IMR-90 (cell line): ENCODE measurements at regions not wholly inside any gene's neighbourhood (a gene's known extent, or its start where the extent isn't known, plus 50 kb on each side); places are given as distances from the start of the nearest gene placed in this dataset.

Experiments
- ATAC-seq: fragments of 200-7000 bp; cut with Tn5 transposase; 2 replicates; pipeline ENCODE4 v1.9.1; 2020; ENCODE audit warnings: low read depth, mild to moderate bottlenecking, moderate library complexity
- BruUV-seq: library from RNA; stranded (reverse); fragments of 400-500 nt; replicated peaks from 2 replicates; lab custom pipeline; 2021; lab: Mats Ljungman, UMichigan
- CTCF ChIA-PET: fragments of 300-600 bp; formaldehyde crosslinking; extraction: SDS; loops from one replicate; lab custom pipeline; 2021; ENCODE audit warnings: antibody characterized with exemption; lab: Yijun Ruan, JAX
- POLR2A ChIA-PET: fragments of 300-600 bp; sonication (Branson Sonifier 250); formaldehyde crosslinking; loops from one replicate; lab custom pipeline; 2022; ENCODE audit warnings: antibody characterized with exemption; ENCODE audit not compliant: unreplicated experiment; lab: Charles Lee
- DNase-seq: peaks from one replicate; pipeline ENCODE4 v3.0.0; 2013
- H2AFZ ChIP-seq: replicated peaks from 2 replicates; pipeline ENCODE3; 2013; ENCODE audit warnings: low read length, mild to moderate bottlenecking; ENCODE audit not compliant: poor library complexity
- H2AK5ac ChIP-seq: 2 replicates; pipeline ENCODE4 v1.6.1; 2013; ENCODE audit warnings: low read depth, low read length, inconsistent platforms
- H2AK9ac ChIP-seq: replicated peaks from 2 replicates; pipeline ENCODE3; 2013; ENCODE audit warnings: mild to moderate bottlenecking, low read depth, low read length, moderate library complexity; ENCODE audit not compliant: poor library complexity
- H2BK120ac ChIP-seq: 2 replicates; pipeline ENCODE4 v1.6.1; 2013; ENCODE audit warnings: low read depth, low read length, inconsistent platforms
- H2BK15ac ChIP-seq: 3 replicates; pipeline ENCODE4 v1.6.1; 2013; ENCODE audit warnings: low read depth, low read length, inconsistent platforms
- H2BK20ac ChIP-seq: 2 replicates; pipeline ENCODE4 v1.6.1; 2013; ENCODE audit warnings: low read depth, mild to moderate bottlenecking, inconsistent platforms, low read length, moderate library complexity
- H2BK5ac ChIP-seq: 2 replicates; pipeline ENCODE4 v1.6.1; 2013; ENCODE audit warnings: mild to moderate bottlenecking, low read depth, low read length, inconsistent platforms; ENCODE audit not compliant: poor library complexity, severe bottlenecking
- H3K14ac ChIP-seq: replicated peaks from 2 replicates; pipeline ENCODE4 v1.6.1; 2013; ENCODE audit warnings: low read depth, low read length, inconsistent platforms
- H3K18ac ChIP-seq: 2 replicates; pipeline ENCODE4 v1.6.1; 2013; ENCODE audit warnings: low read depth, low read length, control low read depth
- H3K23ac ChIP-seq: 2 replicates; pipeline ENCODE4 v1.6.1; 2013; ENCODE audit warnings: low read depth, low read length, inconsistent platforms
- H3K27ac ChIP-seq: 2 replicates; pipeline ENCODE4 v1.5.1; 2013; ENCODE audit warnings: mild to moderate bottlenecking, control low read depth, low read length; ENCODE audit not compliant: insufficient read depth
- H3K27me3 ChIP-seq: 2 replicates; pipeline ENCODE4 v1.6.1; 2013; ENCODE audit warnings: low read length; ENCODE audit not compliant: control insufficient read depth, insufficient read depth
- H3K36me3 ChIP-seq: 2 replicates; pipeline ENCODE4 v1.6.1; 2013; ENCODE audit warnings: low read length, mixed read lengths; ENCODE audit not compliant: control insufficient read depth, insufficient read depth
- H3K4ac ChIP-seq: 2 replicates; pipeline ENCODE4 v1.6.1; 2013; ENCODE audit warnings: low read depth, low read length, inconsistent platforms
- H3K4me1 ChIP-seq: 2 replicates; pipeline ENCODE4 v1.6.1; 2013; ENCODE audit warnings: low read length, mixed read lengths; ENCODE audit not compliant: control insufficient read depth, insufficient read depth
- H3K4me2 ChIP-seq: 2 replicates; pipeline ENCODE4 v1.6.1; 2013; ENCODE audit warnings: low read depth, mild to moderate bottlenecking, control low read depth, low read length, moderate library complexity
- H3K4me3 ChIP-seq: 2 replicates; pipeline ENCODE4 v1.5.1; 2013; ENCODE audit warnings: low read depth, mild to moderate bottlenecking, control low read depth, low read length, moderate library complexity; ENCODE audit not compliant: insufficient read depth
- H3K56ac ChIP-seq: 2 replicates; pipeline ENCODE4 v1.6.1; 2013; ENCODE audit warnings: low read length, inconsistent platforms; ENCODE audit not compliant: insufficient read depth; ENCODE audit errors: extremely low read depth
- H3K79me1 ChIP-seq, 2 experiments: 2 replicates each; pipeline ENCODE4 v1.6.1; 2013; ENCODE audit warnings: low read length in 2 of 2, inconsistent platforms in 1 of 2, low read depth in 1 of 2
- H3K9ac ChIP-seq: 2 replicates; pipeline ENCODE4 v1.6.1; 2013; ENCODE audit warnings: low read depth, low read length, control low read depth
- H3K9me1 ChIP-seq: 2 replicates; pipeline ENCODE4 v1.6.1; 2013; ENCODE audit warnings: low read length, inconsistent platforms; ENCODE audit not compliant: insufficient read depth
- H3K9me3 ChIP-seq: 2 replicates; pipeline ENCODE4 v1.6.1; 2013; ENCODE audit warnings: low read length; ENCODE audit not compliant: control insufficient read depth, insufficient read depth
- H4K20me1 ChIP-seq: 2 replicates; pipeline ENCODE4 v1.6.1; 2013; ENCODE audit warnings: low read length, inconsistent platforms; ENCODE audit not compliant: insufficient read depth
- H4K5ac ChIP-seq: 2 replicates; pipeline ENCODE4 v1.6.1; 2013; ENCODE audit warnings: mild to moderate bottlenecking, low read depth, low read length, control low read depth
- H4K8ac ChIP-seq, 2 experiments: 2 replicates each; pipeline ENCODE4 v1.6.1; 2013; ENCODE audit warnings: low read depth in 2 of 2, low read length in 2 of 2, control low read depth in 1 of 2, inconsistent platforms in 1 of 2
- H4K91ac ChIP-seq: 2 replicates; pipeline ENCODE4 v1.6.1; 2013; ENCODE audit warnings: low read depth, low read length, inconsistent platforms; ENCODE audit not compliant: insufficient read depth
- BHLHE40 ChIP-seq: fragments of 150-350 bp; IDR thresholded peaks from 2 replicates; pipeline ENCODE4 v1.6.1; 2016; ENCODE audit warnings: mild to moderate bottlenecking, low read depth, low read length
- CEBPB ChIP-seq: IDR thresholded peaks from 2 replicates; pipeline ENCODE4 v1.6.1; 2012; ENCODE audit warnings: low read depth, low read length, improper control_type of control experiment
- CHD1 ChIP-seq: IDR thresholded peaks from 2 replicates; pipeline ENCODE4 v1.6.1; 2012; ENCODE audit warnings: low read depth, low read length, improper control_type of control experiment
- CTCF ChIP-seq: conservative IDR thresholded peaks from 2 replicates; pipeline ENCODE4 v1.5.1; 2012; ENCODE audit warnings: mild to moderate bottlenecking, low read depth, low read length, improper control_type of control experiment
- ELK1 ChIP-seq: fragments of 150-350 bp; IDR thresholded peaks from 2 replicates; pipeline ENCODE4 v1.6.1; 2016; ENCODE audit warnings: low read depth, mild to moderate bottlenecking, low read length, moderate library complexity, borderline replicate concordance
- FOS ChIP-seq: fragments of 150-350 bp; IDR thresholded peaks from 2 replicates; pipeline ENCODE4 v1.6.1; 2016; ENCODE audit warnings: low read depth, low read length
- MAFK ChIP-seq: IDR thresholded peaks from 2 replicates; pipeline ENCODE4 v1.6.1; 2012; ENCODE audit warnings: low read depth, low read length, improper control_type of control experiment
- MAZ ChIP-seq: IDR thresholded peaks from 2 replicates; pipeline ENCODE4 v1.6.1; 2012; ENCODE audit warnings: low read depth, mild to moderate bottlenecking, low read length, improper control_type of control experiment, moderate library complexity, borderline replicate concordance
- MXI1 ChIP-seq: IDR thresholded peaks from 2 replicates; pipeline ENCODE4 v1.6.1; 2012; ENCODE audit warnings: low read depth, mild to moderate bottlenecking, low read length, moderate library complexity, borderline replicate concordance
- NFE2L2 ChIP-seq: fragments of 150-350 bp; IDR thresholded peaks from 2 replicates; pipeline ENCODE4 v1.6.1; 2016; ENCODE audit warnings: low read depth, mild to moderate bottlenecking, low read length
- POLR2A ChIP-seq: IDR thresholded peaks from 2 replicates; pipeline ENCODE4 v1.6.1; 2012; ENCODE audit warnings: mild to moderate bottlenecking, low read depth, low read length
- RAD21 ChIP-seq: IDR thresholded peaks from 2 replicates; pipeline ENCODE4 v1.6.1; 2012; ENCODE audit warnings: low read length, improper control_type of control experiment
- RCOR1 ChIP-seq: IDR thresholded peaks from 2 replicates; pipeline ENCODE4 v1.6.1; 2012; ENCODE audit warnings: mild to moderate bottlenecking, low read length, improper control_type of control experiment; ENCODE audit not compliant: insufficient replicate concordance
- RFX5 ChIP-seq: IDR thresholded peaks from 2 replicates; pipeline ENCODE4 v1.8.0; 2012; ENCODE audit warnings: low read depth, mild to moderate bottlenecking, low read length, moderate library complexity
- SMC3 ChIP-seq: fragments of 150-350 bp; IDR thresholded peaks from 2 replicates; pipeline ENCODE4 v1.6.1; 2016; ENCODE audit warnings: low read depth, mild to moderate bottlenecking, antibody characterized with exemption, low read length, moderate library complexity
- USF2 ChIP-seq: fragments of 150-350 bp; IDR thresholded peaks from 2 replicates; pipeline ENCODE4 v1.6.1; 2017; ENCODE audit warnings: mild to moderate bottlenecking, antibody characterized with exemption, low read length, low read depth
- dilution Hi-C: fragments of 300-500 bp; cut with HindIII; formaldehyde crosslinking; loops from one replicate; pipeline ENCODE4 v1.14.3; 2018; ENCODE audit warnings: low sequenced_read_pairs; ENCODE audit not compliant: unreplicated experiment
- in situ Hi-C: fragments of 300-500 bp; cut with MboI; formaldehyde crosslinking; loops from 3 replicates; pipeline ENCODE4 v1.14.3; 2019; ENCODE audit warnings: low sequenced_read_pairs, inconsistent platforms, mixed read lengths
- intact Hi-C: fragments of 100-400 bp; cut with micrococcal nuclease; formaldehyde crosslinking; loops from 2 replicates; pipeline ENCODE4 v1.10.0; 2022

GRCh38 chr3:163785693-163786092 lies 1292.6 kb downstream of the SI start:
- H2AFZ ChIP-seq = no peak overlapping the region
- DNase-seq (no peak), ATAC-seq (no peak)
- no peak overlapping the region for H3K14ac ChIP-seq
- no peak overlapping the region for H3K4me3 ChIP-seq
- no peaks in the 10 kb centered on the region for H3K9me1 ChIP-seq
- H3K27ac ChIP-seq = no peak overlapping the region
- no peak overlapping the region for H3K23ac ChIP-seq
- peaks cover 27% of the 10 kb centered on the region for H3K9me3 ChIP-seq
- dilution Hi-C loops = no loop called here
- H2AK5ac ChIP-seq = no peak overlapping the region
- H4K20me1 ChIP-seq = no peaks in the 10 kb centered on the region
- TF ChIP-seq MXI1 = no peak
- TF ChIP-seq CHD1 = no peak
- no peak for TF ChIP-seq FOS
- TF ChIP-seq CTCF = no peak
- no peak for TF ChIP-seq USF2
- no peak for TF ChIP-seq MAZ
- no peak for TF ChIP-seq ELK1
- no peak for TF ChIP-seq CEBPB
- TF ChIP-seq SMC3 = no peak
- TF ChIP-seq MAFK = no peak
- no peak for TF ChIP-seq NFE2L2
- TF ChIP-seq RAD21 = no peak
- no peak for TF ChIP-seq POLR2A
- TF ChIP-seq RCOR1 = no peak
- TF ChIP-seq RFX5 = no peak
- no peak for TF ChIP-seq BHLHE40
- H3K9ac ChIP-seq = no peak overlapping the region
- no peaks in the 10 kb centered on the region for H3K36me3 ChIP-seq
- no peak overlapping the region for H3K4me2 ChIP-seq
- H3K27me3 ChIP-seq = no peaks in the 10 kb centered on the region
- in situ Hi-C loops = no loop called here
- no peak overlapping the region for H4K5ac ChIP-seq
- intact Hi-C loops = no loop called here
- ChIA-PET CTCF (no interaction called here), POLR2A (no interaction called here)
- no peak overlapping the region for H2BK5ac ChIP-seq
- no peak overlapping the region for H2AK9ac ChIP-seq
- H2BK120ac ChIP-seq = no peak overlapping the region
- BruUV-seq = no TSS peak
- no peaks in the 10 kb centered on the region for H3K4me1 ChIP-seq
- H4K91ac ChIP-seq = no peak overlapping the region
- H4K8ac ChIP-seq = no peak overlapping the region
- no peak overlapping the region for H2BK15ac ChIP-seq
- H3K18ac ChIP-seq = no peak overlapping the region
- H3K4ac ChIP-seq = no peak overlapping the region
- H3K56ac ChIP-seq = no peak overlapping the region
- no peak overlapping the region for H2BK20ac ChIP-seq
- no peaks in the 10 kb centered on the region for H3K79me1 ChIP-seq
